Keratinocyte (primary cell): ENCODE measurements at regions not wholly inside any gene's neighbourhood (a gene's known extent, or its start where the extent isn't known, plus 50 kb on each side); places are given as distances from the start of the nearest gene placed in this dataset.
A peak's percentile ranks its signal among the peaks of the same experiment; 100 is the strongest.

Experiments used
- DNase-seq: peaks from one replicate; pipeline ENCODE4 v3.0.0-alpha.2; 2011; ENCODE audit warnings: low read depth, missing footprints, low spot score
- FAIRE-seq: peaks from 2 replicates; lab custom pipeline; 2011; peaks lifted over from hg19 to GRCh38; lab: Jason Lieb, UNC
- H2AFZ ChIP-seq: 2 replicates; pipeline ENCODE4 v1.6.0; 2012; ENCODE audit warnings: low read length, control low read depth, inconsistent platforms; ENCODE audit not compliant: control insufficient read depth
- H3K27ac ChIP-seq: 2 replicates; pipeline ENCODE4 v1.5.1; 2011; ENCODE audit warnings: low read length; ENCODE audit not compliant: control insufficient read depth, insufficient read depth
- H3K27me3 ChIP-seq: 3 replicates; pipeline ENCODE4 v1.6.0; 2011; ENCODE audit warnings: low read length; ENCODE audit not compliant: control insufficient read depth, insufficient read depth; ENCODE audit errors: extremely low read depth
- H3K36me3 ChIP-seq, 2 experiments: 2 replicates in 1 of 2; 3 replicates in 1 of 2; pipeline ENCODE4 v1.5.1; 2011; ENCODE audit warnings: low read length in 2 of 2, mild to moderate bottlenecking in 1 of 2; ENCODE audit not compliant: control insufficient read depth in 2 of 2, insufficient read depth in 2 of 2; ENCODE audit errors: extremely low read depth in 1 of 2
- H3K4me1 ChIP-seq: 3 replicates; pipeline ENCODE4 v1.5.1; 2011; ENCODE audit warnings: low read length; ENCODE audit not compliant: control insufficient read depth, insufficient read depth; ENCODE audit errors: extremely low read depth
- H3K4me2 ChIP-seq: 3 replicates; pipeline ENCODE4 v1.6.0; 2011; ENCODE audit warnings: low read depth, low read length; ENCODE audit not compliant: control insufficient read depth, insufficient read depth; ENCODE audit errors: extremely low read depth
- H3K4me3 ChIP-seq, 3 experiments: fragments of 200-600 bp in 1 of 3; sonication (generic) in 1 of 3; 2 replicates in 2 of 3; 3 replicates in 1 of 3; pipeline ENCODE4 v1.5.1; 2011 to 2016; ENCODE audit warnings: low read length in 3 of 3, mild to moderate bottlenecking in 3 of 3, control low read depth in 2 of 3, inconsistent platforms in 1 of 3, low read depth in 1 of 3, mixed read lengths in 1 of 3, mixed run types in 1 of 3, moderate library complexity in 1 of 3; ENCODE audit not compliant: control insufficient read depth in 2 of 3, insufficient read depth in 2 of 3; ENCODE audit errors: extremely low read depth in 1 of 3
- H3K79me2 ChIP-seq: 2 replicates; pipeline ENCODE4 v1.6.0; 2012; ENCODE audit warnings: low read length; ENCODE audit not compliant: control insufficient read depth, insufficient read depth
- H3K9ac ChIP-seq: 3 replicates; pipeline ENCODE4 v1.6.0; 2011; ENCODE audit warnings: low read length; ENCODE audit not compliant: control insufficient read depth, insufficient read depth; ENCODE audit errors: extremely low read depth
- H3K9me1 ChIP-seq: 3 replicates; pipeline ENCODE4 v1.6.0; 2011; ENCODE audit warnings: low read length; ENCODE audit not compliant: control insufficient read depth, insufficient read depth; ENCODE audit errors: extremely low read depth
- H3K9me3 ChIP-seq: 2 replicates; pipeline ENCODE4 v1.5.1; 2012; ENCODE audit warnings: low read depth, low read length; ENCODE audit not compliant: control insufficient read depth
- H4K20me1 ChIP-seq: 3 replicates; pipeline ENCODE4 v1.6.0; 2011; ENCODE audit warnings: low read length; ENCODE audit not compliant: control insufficient read depth, insufficient read depth; ENCODE audit errors: extremely low read depth
- CTCF ChIP-seq, 3 experiments: IDR thresholded peaks in 1 of 3; conservative IDR thresholded peaks in 1 of 3; optimal IDR thresholded peaks in 1 of 3; 2 replicates in 2 of 3; 3 replicates in 1 of 3; pipeline versions ENCODE3 to v1.5.1; 2011; ENCODE audit warnings: low read length in 3 of 3, mild to moderate bottlenecking in 3 of 3, moderate library complexity in 2 of 3, control low read depth in 1 of 3, inconsistent platforms in 1 of 3; ENCODE audit not compliant: insufficient read depth in 2 of 3; ENCODE audit errors: extremely low read depth in 1 of 3
- EZH2 ChIP-seq: IDR thresholded peaks from one replicate; pipeline ENCODE4 v1.6.1; 2012; ENCODE audit warnings: inconsistent platforms, mild to moderate bottlenecking, low read length, moderate library complexity
- dilution Hi-C: fragments of 300-500 bp; cut with MboI; formaldehyde crosslinking; loops from one replicate; pipeline ENCODE4 v1.7.0; 2020; ENCODE audit warnings: low sequenced_read_pairs; ENCODE audit not compliant: extremely low pct_ligation_motif_present

GRCh38 chr5:125865166-125865815, 557.9 kb upstream of the GRAMD2B start:
- no peak for DNase-seq
- TF ChIP-seq EZH2 (no peak), CTCF (optimal IDR thresholded peaks at IDR 0.05 in 1 of 3, IDR thresholded peaks at IDR 0.05 in 1 of 3, conservative IDR thresholded peaks at IDR 0.05 in 1 of 3; ENCODE audit: extremely low read depth in 1 of 3, insufficient read depth in 2 of 3, low read length in 3 of 3) (no peak)
- Histone ChIP-seq H3K27ac (no peak overlapping the region), H2AFZ (no peak overlapping the region), H3K4me3 (no peak overlapping the region), H3K27me3 (no peaks in the 10 kb centered on the region), H3K9ac (no peak overlapping the region), H3K9me1 (no peaks in the 10 kb centered on the region), H3K4me2 (no peak overlapping the region), H3K4me1 (peaks cover 8% of the 10 kb centered on the region), H3K36me3 (no peaks in the 10 kb centered on the region), H4K20me1 (no peaks in the 10 kb centered on the region), H3K79me2 (no peaks in the 10 kb centered on the region), H3K9me3 (no peaks in the 10 kb centered on the region)
- dilution Hi-C loops, result no loop called here
- peak; percentile 29 for FAIRE-seq

- no peak for DNase-seq
- TF ChIP-seq EZH2 (no peak), CTCF (optimal IDR thresholded peaks at IDR 0.05 in 1 of 3, IDR thresholded peaks at IDR 0.05 in 1 of 3, conservative IDR thresholded peaks at IDR 0.05 in 1 of 3; ENCODE audit: extremely low read depth in 1 of 3, insufficient read depth in 2 of 3, low read length in 3 of 3) (no peak)
Observed at GRCh38 chr5:125868036-125868435, 555.2 kb upstream of the GRAMD2B start.

More at GRCh38 chr5:125868036-125868435, 555.2 kb upstream of the GRAMD2B start:
- peak; percentile 5 for FAIRE-seq
- Histone ChIP-seq H3K27ac (no peak overlapping the region), H3K9me3 (no peaks in the 10 kb centered on the region), H3K9me1 (no peaks in the 10 kb centered on the region), H3K4me1 (peaks cover 8% of the 10 kb centered on the region), H3K4me2 (no peak overlapping the region), H3K27me3 (no peaks in the 10 kb centered on the region), H4K20me1 (no peaks in the 10 kb centered on the region), H2AFZ (no peak overlapping the region), H3K79me2 (no peaks in the 10 kb centered on the region), H3K4me3 (no peak overlapping the region), H3K9ac (no peak overlapping the region), H3K36me3 (no peaks in the 10 kb centered on the region)
- dilution Hi-C loops, result no loop called here
